Naive thymus-derived CD4-positive, alpha-beta T cell (primary cell): ENCODE measurements at regions not wholly inside any gene's neighbourhood (a gene's known extent, or its start where the extent isn't known, plus 50 kb on each side); places are given as distances from the start of the nearest gene placed in this dataset.

Experiments
- ATAC-seq: fragments of 150-1000 bp; cut with Tn5 transposase; 2 replicates; pipeline ENCODE4 v1.10.0; 2021; ENCODE audit warnings: mild to moderate bottlenecking, moderate library complexity
- CTCF ChIA-PET: fragments of 350-600 bp; sonication (Branson Sonifier 250); formaldehyde crosslinking; loops from one replicate; lab custom pipeline; 2021; ENCODE audit warnings: antibody characterized with exemption; lab: Charles Lee
- POLR2A ChIA-PET: fragments of 350-600 bp; sonication (Branson Sonifier 250); formaldehyde crosslinking; loops from one replicate; lab custom pipeline; 2021; ENCODE audit warnings: antibody characterized with exemption, inconsistent platforms; lab: Charles Lee
- DNase-seq, 9 donors: peaks; one replicate each; pipeline versions ENCODE4 v3.0.0 to v3.0.0-alpha.2; 2020 to 2022; ENCODE audit warnings: mixed read lengths in 1 of 9
- H3K27ac ChIP-seq: one replicate; pipeline ENCODE4 v1.7.0; 2013; ENCODE audit warnings: mild to moderate bottlenecking, low read depth, low read length, moderate library complexity
- H3K27me3 ChIP-seq, 2 donors: one replicate each; pipeline ENCODE4 v1.7.0; 2013; ENCODE audit warnings: low read length in 2 of 2, mild to moderate bottlenecking in 2 of 2, moderate library complexity in 2 of 2; ENCODE audit not compliant: control insufficient read depth in 2 of 2, insufficient read depth in 2 of 2
- H3K36me3 ChIP-seq, 3 experiments: 1 replicate in 2 of 3; 2 replicates in 1 of 3; pipeline ENCODE4 v1.7.0; 2013; ENCODE audit warnings: low read length in 3 of 3, mild to moderate bottlenecking in 3 of 3, moderate library complexity in 1 of 3; ENCODE audit not compliant: insufficient read depth in 3 of 3, control insufficient read depth in 2 of 3
- H3K4me1 ChIP-seq, 2 donors: one replicate each; pipeline ENCODE4 v1.7.0; 2013; ENCODE audit warnings: low read length in 2 of 2, mild to moderate bottlenecking in 2 of 2, moderate library complexity in 1 of 2; ENCODE audit not compliant: control insufficient read depth in 2 of 2, insufficient read depth in 2 of 2
- H3K4me3 ChIP-seq: 2 replicates; pipeline ENCODE4 v1.7.0; 2013; ENCODE audit warnings: mild to moderate bottlenecking, low read length
- H3K9me3 ChIP-seq, 3 experiments: 1 replicate in 2 of 3; 2 replicates in 1 of 3; pipeline ENCODE4 v1.7.0; 2013; ENCODE audit warnings: low read length in 3 of 3; ENCODE audit not compliant: control insufficient read depth in 2 of 3
- H3K27ac Mint-ChIP-seq, 9 donors: one replicate each; pipeline ENCODE4 v1.8.0; 2020 to 2022; ENCODE audit warnings: mixed read lengths in 9 of 9, mild to moderate bottlenecking in 8 of 9, moderate library complexity in 5 of 9, inconsistent platforms in 2 of 9
- H3K27me3 Mint-ChIP-seq, 5 donors: one replicate each; pipeline ENCODE4 v1.8.0; 2021 to 2022; ENCODE audit warnings: mixed read lengths in 5 of 5, mild to moderate bottlenecking in 1 of 5
- H3K36me3 Mint-ChIP-seq, 5 donors: one replicate each; pipeline ENCODE4 v1.8.0; 2020 to 2022; ENCODE audit warnings: mixed read lengths in 5 of 5, mild to moderate bottlenecking in 3 of 5, inconsistent platforms in 1 of 5
- H3K4me1 Mint-ChIP-seq, 7 donors: one replicate each; pipeline ENCODE4 v1.8.0; 2020 to 2022; ENCODE audit warnings: mixed read lengths in 7 of 7, mild to moderate bottlenecking in 3 of 7, inconsistent platforms in 1 of 7
- H3K4me3 Mint-ChIP-seq, 10 donors: one replicate each; pipeline ENCODE4 v1.8.0; 2020 to 2022; ENCODE audit warnings: mild to moderate bottlenecking in 10 of 10, mixed read lengths in 10 of 10, moderate library complexity in 6 of 10, inconsistent platforms in 2 of 10
- H3K9me3 Mint-ChIP-seq, 11 donors: one replicate each; pipeline ENCODE4 v1.8.0; 2020 to 2022; ENCODE audit warnings: mixed read lengths in 11 of 11, mild to moderate bottlenecking in 4 of 11, inconsistent platforms in 1 of 11, moderate library complexity in 1 of 11
- intact Hi-C, 2 donors: fragments of 100-400 bp; cut with micrococcal nuclease; formaldehyde crosslinking; loops; one replicate each; pipeline ENCODE4 v1.15.1; 2023

DNA sequence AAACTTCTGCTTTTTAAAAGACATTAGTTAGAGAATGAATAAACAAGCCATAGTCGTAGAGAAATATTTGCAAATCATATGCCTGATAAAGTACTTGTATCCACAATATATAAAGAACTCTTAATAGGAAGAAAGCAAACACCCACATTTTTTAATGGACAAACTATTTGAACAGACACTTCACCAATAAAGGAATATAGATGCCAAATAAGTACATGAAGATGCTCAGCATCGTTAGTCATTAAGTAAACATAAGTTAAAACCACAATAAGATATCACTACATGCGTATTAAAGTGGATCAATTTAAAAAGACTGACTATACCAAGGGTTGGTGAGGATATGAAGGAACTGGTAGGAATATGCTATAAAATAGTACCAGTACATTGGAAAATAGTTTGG lies 142.3 kb upstream of the ZC3H11B start:
- H3K4me1 ChIP-seq = no peaks in the 10 kb centered on the region
- no peak overlapping the region for H3K27ac ChIP-seq
- Mint-ChIP-seq H3K27ac (no peak overlapping the region), H3K4me3 (no peak overlapping the region), H3K9me3 (peaks cover 0 to 15% (median 3%) of the 10 kb centered on the region in 11 donors), H3K27me3 (peaks cover 0 to 5% (median 0%) of the 10 kb centered on the region in 5 donors), H3K36me3 (peaks cover 0 to 4% (median 0%) of the 10 kb centered on the region in 5 donors), H3K4me1 (no peaks in the 10 kb centered on the region)
- DNase-seq (no peak), ATAC-seq (no peak)
- no peaks in the 10 kb centered on the region for H3K36me3 ChIP-seq
- POLR2A ChIA-PET = no interaction called here
- CTCF ChIA-PET = no interaction called here
- H3K9me3 ChIP-seq = peaks cover 0 to 3% (median 0%) of the 10 kb centered on the region in 3 experiments
- intact Hi-C loops = no loop called here
- no peak overlapping the region for H3K4me3 ChIP-seq
- H3K27me3 ChIP-seq = no peaks in the 10 kb centered on the region

DNA sequence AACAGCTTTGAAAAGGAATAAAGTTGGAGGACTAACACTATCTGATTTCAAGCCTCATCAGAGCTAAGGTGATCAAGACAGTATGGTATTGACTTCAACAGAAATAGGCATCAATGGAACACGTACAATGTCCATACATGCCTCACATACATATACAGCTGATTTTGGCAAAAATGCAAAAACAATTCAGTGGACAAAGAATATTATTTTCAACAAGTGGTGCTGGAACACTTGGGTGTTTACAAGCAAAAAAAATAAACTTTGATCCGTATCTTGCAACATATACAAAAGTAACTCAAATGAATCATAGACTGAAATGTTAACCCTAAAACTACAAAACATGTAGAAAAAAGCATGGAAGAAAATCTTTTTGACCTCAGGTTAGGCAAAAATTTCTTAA lies 141.9 kb upstream of the ZC3H11B start:
- ATAC-seq = no peak
- H3K4me3 Mint-ChIP-seq = no peak overlapping the region
- Histone ChIP-seq H3K9me3 (peaks cover 0 to 3% (median 0%) of the 10 kb centered on the region in 3 experiments), H3K36me3 (no peaks in the 10 kb centered on the region), H3K4me1 (no peaks in the 10 kb centered on the region), H3K4me3 (no peak overlapping the region), H3K27me3 (no peaks in the 10 kb centered on the region), H3K27ac (no peak overlapping the region)
- no peak for DNase-seq
- peaks cover 0 to 4% (median 0%) of the 10 kb centered on the region in 5 donors for H3K36me3 Mint-ChIP-seq
- H3K27me3 Mint-ChIP-seq = peaks cover 0 to 5% (median 0%) of the 10 kb centered on the region in 5 donors
- H3K27ac Mint-ChIP-seq = no peak overlapping the region
- intact Hi-C loops = no loop called here
- ChIA-PET CTCF (no interaction called here), POLR2A (no interaction called here)
- peaks cover 0 to 15% (median 2%) of the 10 kb centered on the region in 11 donors for H3K9me3 Mint-ChIP-seq
- H3K4me1 Mint-ChIP-seq = no peaks in the 10 kb centered on the region

DNA sequence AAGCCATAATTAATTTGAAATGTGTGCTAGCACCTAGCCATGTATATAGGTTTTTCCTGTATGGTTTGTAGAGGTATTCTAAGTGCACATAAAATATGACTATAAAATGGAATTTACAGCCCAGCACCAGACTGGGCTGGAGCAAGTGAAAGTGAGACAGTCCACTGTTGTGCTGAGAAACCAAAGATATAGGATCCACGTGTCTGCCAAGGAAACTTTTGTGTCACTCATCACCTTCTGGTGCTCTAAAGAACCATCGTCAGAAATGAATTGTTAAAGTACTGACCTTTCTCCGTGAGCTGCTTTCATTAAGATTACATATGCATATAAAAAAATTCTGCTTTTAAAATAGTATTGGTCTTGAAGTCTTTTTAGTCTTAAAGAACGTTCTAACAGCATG lies 141.0 kb upstream of the ZC3H11B start:
- DNase-seq (no peak), ATAC-seq (no peak)
- no peaks in the 10 kb centered on the region for H3K36me3 ChIP-seq
- Mint-ChIP-seq H3K9me3 (peaks cover 0 to 13% (median 2%) of the 10 kb centered on the region in 11 donors), H3K36me3 (peaks cover 0 to 4% (median 0%) of the 10 kb centered on the region in 5 donors), H3K4me1 (no peaks in the 10 kb centered on the region), H3K27me3 (peaks cover 0 to 5% (median 0%) of the 10 kb centered on the region in 5 donors), H3K4me3 (no peak overlapping the region), H3K27ac (no peak overlapping the region)
- no peak overlapping the region for H3K27ac ChIP-seq
- intact Hi-C loops = no loop called here
- no peaks in the 10 kb centered on the region for H3K27me3 ChIP-seq
- no peaks in the 10 kb centered on the region for H3K4me1 ChIP-seq
- ChIA-PET CTCF (no interaction called here), POLR2A (no interaction called here)
- no peak overlapping the region for H3K4me3 ChIP-seq
- peaks cover 0 to 3% (median 0%) of the 10 kb centered on the region in 3 experiments for H3K9me3 ChIP-seq

DNA sequence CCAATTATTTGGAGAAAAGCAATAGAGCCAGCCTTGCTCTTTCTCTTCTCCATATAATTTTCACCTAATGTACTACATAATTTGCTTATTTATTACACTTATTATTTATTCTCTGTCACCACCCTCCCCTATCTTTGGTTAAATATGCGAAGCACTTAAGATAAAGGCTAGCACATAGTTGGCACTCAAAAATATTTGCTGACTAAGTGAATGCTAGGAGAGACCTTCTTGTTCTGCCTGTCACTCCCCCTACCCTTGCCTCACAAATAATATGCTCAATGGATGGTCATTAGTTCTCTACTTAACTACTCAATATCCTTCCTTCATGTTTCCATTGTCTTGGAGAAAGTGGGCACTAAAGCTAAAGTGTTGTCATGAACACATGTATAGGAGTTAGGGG lies 139.7 kb upstream of the ZC3H11B start:
- no peak overlapping the region for H3K4me3 Mint-ChIP-seq
- H3K4me3 ChIP-seq = no peak overlapping the region
- ATAC-seq = no peak

DNA sequence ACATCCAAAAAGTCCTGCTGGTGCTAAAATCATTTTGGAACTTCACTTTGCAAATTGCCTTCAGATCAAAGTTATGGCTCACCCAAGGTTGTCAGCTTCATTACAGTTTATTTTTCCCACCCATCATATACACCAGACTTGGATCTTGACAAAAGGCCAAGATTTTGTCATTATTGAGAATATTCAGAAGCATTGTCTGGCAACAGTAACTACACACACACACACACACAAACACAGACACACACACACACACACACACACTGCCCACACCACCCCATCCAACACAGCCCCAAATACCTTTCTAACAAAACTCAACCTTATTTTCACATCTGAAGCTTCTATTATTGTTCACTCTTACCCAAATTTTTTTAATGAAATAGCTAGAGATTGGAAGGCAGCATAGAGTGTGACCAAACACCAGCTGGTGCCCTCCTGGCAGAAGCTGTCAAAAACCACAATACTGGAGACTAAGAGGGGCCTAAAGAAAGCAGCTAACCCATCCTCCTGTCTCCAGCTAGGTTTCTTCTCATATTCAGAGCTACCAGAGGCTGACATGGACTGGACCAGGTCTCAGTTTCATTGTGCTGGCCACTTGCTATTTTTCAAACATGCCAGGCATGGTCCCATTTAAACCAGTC lies 139.1 kb upstream of the ZC3H11B start:
- Histone ChIP-seq H3K27ac (no peak overlapping the region), H3K9me3 (peaks cover 0 to 3% (median 0%) of the 10 kb centered on the region in 3 experiments), H3K4me1 (no peaks in the 10 kb centered on the region), H3K4me3 (no peak overlapping the region), H3K27me3 (no peaks in the 10 kb centered on the region), H3K36me3 (no peaks in the 10 kb centered on the region)
- peaks cover 0 to 4% (median 0%) of the 10 kb centered on the region in 5 donors for H3K27me3 Mint-ChIP-seq
- H3K27ac Mint-ChIP-seq = no peak overlapping the region
- peaks cover 0 to 4% (median 0%) of the 10 kb centered on the region in 5 donors for H3K36me3 Mint-ChIP-seq
- no peak for DNase-seq
- ChIA-PET POLR2A (no interaction called here), CTCF (no interaction called here)
- no peak overlapping the region for H3K4me3 Mint-ChIP-seq
- H3K4me1 Mint-ChIP-seq = no peaks in the 10 kb centered on the region
- H3K9me3 Mint-ChIP-seq = peaks cover 0 to 8% (median 2%) of the 10 kb centered on the region in 11 donors
- intact Hi-C loops = no loop called here
- ATAC-seq = no peak

More for the DNA sequence above, 139.7 kb upstream of the ZC3H11B start:
- intact Hi-C loops = no loop called here
- no peak for DNase-seq
- Mint-ChIP-seq H3K27me3 (peaks cover 0 to 5% (median 0%) of the 10 kb centered on the region in 5 donors), H3K36me3 (peaks cover 0 to 4% (median 0%) of the 10 kb centered on the region in 5 donors), H3K9me3 (peaks cover 0 to 12% (median 2%) of the 10 kb centered on the region in 11 donors), H3K27ac (no peak overlapping the region), H3K4me1 (no peaks in the 10 kb centered on the region)
- CTCF ChIA-PET = no interaction called here
- Histone ChIP-seq H3K27ac (no peak overlapping the region), H3K36me3 (no peaks in the 10 kb centered on the region), H3K9me3 (peaks cover 0 to 3% (median 0%) of the 10 kb centered on the region in 3 experiments), H3K27me3 (no peaks in the 10 kb centered on the region), H3K4me1 (no peaks in the 10 kb centered on the region)
- POLR2A ChIA-PET = no interaction called here

DNA sequence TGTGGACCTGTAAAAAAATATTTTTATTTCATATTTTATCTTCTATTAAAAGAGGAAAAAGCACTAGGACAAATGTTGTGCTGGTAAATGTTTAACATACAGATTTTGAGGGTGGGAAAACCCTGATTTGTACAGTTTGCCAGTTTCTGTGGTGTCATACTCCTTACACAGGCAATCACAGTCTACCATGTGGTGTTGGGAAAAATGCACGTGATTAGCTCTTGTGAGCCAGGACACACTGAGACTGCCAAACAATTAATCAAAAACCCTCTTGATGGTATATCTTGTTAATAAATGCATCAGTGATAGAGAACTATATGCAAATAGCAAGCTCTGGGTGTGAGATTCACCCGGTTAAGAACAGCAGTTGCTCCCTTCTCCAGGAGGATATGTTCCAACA lies 136.5 kb upstream of the ZC3H11B start:
- ATAC-seq (no peak), DNase-seq (no peak)
- Histone ChIP-seq H3K4me3 (no peak overlapping the region), H3K27ac (no peak overlapping the region), H3K27me3 (no peaks in the 10 kb centered on the region), H3K36me3 (no peaks in the 10 kb centered on the region), H3K9me3 (no peaks in the 10 kb centered on the region), H3K4me1 (no peaks in the 10 kb centered on the region)
- Mint-ChIP-seq H3K27ac (no peak overlapping the region), H3K4me1 (no peaks in the 10 kb centered on the region), H3K4me3 (no peak overlapping the region), H3K36me3 (peaks cover 0 to 4% (median 0%) of the 10 kb centered on the region in 5 donors), H3K27me3 (peaks cover 0 to 5% (median 0%) of the 10 kb centered on the region in 5 donors), H3K9me3 (peaks cover 0 to 6% (median 2%) of the 10 kb centered on the region in 11 donors)
- intact Hi-C loops = no loop called here
- ChIA-PET CTCF (no interaction called here), POLR2A (no interaction called here)

DNA sequence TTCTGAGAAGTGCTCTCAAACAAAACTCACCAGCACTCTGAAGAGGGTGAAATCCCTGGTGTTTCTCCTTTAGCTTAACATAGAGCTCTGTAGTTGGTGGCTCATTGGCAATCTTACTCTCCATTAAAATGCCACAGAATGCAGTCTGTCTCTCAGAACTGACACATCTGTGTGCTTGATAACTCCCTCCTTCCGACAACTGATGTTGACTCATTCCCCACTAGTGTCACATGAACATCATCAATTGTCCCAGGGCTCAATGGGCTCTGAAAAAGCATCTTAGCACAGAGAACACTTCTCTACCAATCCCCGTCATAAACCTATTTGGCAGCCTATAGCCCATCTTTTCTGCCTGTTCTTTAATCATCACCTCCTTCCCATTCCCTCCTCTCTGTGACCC lies 133.2 kb upstream of the ZC3H11B start:
- Mint-ChIP-seq H3K36me3 (peaks cover 0 to under 1% (median 0%) of the 10 kb centered on the region in 5 donors), H3K4me1 (no peaks in the 10 kb centered on the region), H3K4me3 (no peak overlapping the region), H3K9me3 (peaks cover 0 to 6% (median 1%) of the 10 kb centered on the region in 11 donors), H3K27me3 (peaks cover 0 to 5% (median 0%) of the 10 kb centered on the region in 5 donors), H3K27ac (no peak overlapping the region)
- Histone ChIP-seq H3K36me3 (no peaks in the 10 kb centered on the region), H3K27me3 (no peaks in the 10 kb centered on the region), H3K9me3 (no peaks in the 10 kb centered on the region), H3K4me1 (no peaks in the 10 kb centered on the region), H3K4me3 (no peak overlapping the region), H3K27ac (no peak overlapping the region)
- ATAC-seq (no peak), DNase-seq (no peak)
- intact Hi-C loops = no loop called here
- POLR2A ChIA-PET = no interaction called here
- CTCF ChIA-PET = no interaction called here
